ENCODE measurements at regions not wholly inside any gene's neighbourhood (a gene's known extent, or its start where the extent isn't known, plus 50 kb on each side); places are given as distances from the start of the nearest gene placed in this dataset.

- TF ChIP-seq POLR2AphosphoS5 (IDR thresholded peaks at IDR 0.05) = no peak
- no peak for TF ChIP-seq POLR2A (IDR thresholded peaks at IDR 0.05; ENCODE audit: low read depth)
These were observed 171.5 kb upstream of the SIX2 start for GRCh38 chr2:45180779-45181178.

Measured in esophagus muscularis mucosa (tissue), 2 donors.